ENCODE measurements at regions not wholly inside any gene's neighbourhood (a gene's known extent, or its start where the extent isn't known, plus 50 kb on each side); places are given as distances from the start of the nearest gene placed in this dataset.

- Histone ChIP-seq H3K4me2 (ENCODE audit: low read length) (no peak overlapping the region), H3K27ac (ENCODE audit: low read depth, low read length, poor library complexity, severe bottlenecking) (no peak overlapping the region), H3K4me3 (ENCODE audit: low read depth, low read length, poor library complexity, severe bottlenecking) (no peak overlapping the region), H3F3A (ENCODE audit: insufficient read depth, low read length) (no peaks in the 10 kb centered on the region), H3K36me3 (ENCODE audit: insufficient read depth, low read length) (no peaks in the 10 kb centered on the region), H2AFZ (ENCODE audit: low read length) (no peak overlapping the region), H3K9me3 (ENCODE audit: low read length) (no peaks in the 10 kb centered on the region), H3K9ac (ENCODE audit: low read length) (no peak overlapping the region), H4K20me1 (ENCODE audit: insufficient read depth, low read length) (no peaks in the 10 kb centered on the region), H3K27me3 (ENCODE audit: insufficient read depth, low read length) (no peaks in the 10 kb centered on the region), H3K4me1 (ENCODE audit: insufficient read depth, low read length, severe bottlenecking) (no peaks in the 10 kb centered on the region), H3K79me2 (ENCODE audit: insufficient read depth, low read length) (no peaks in the 10 kb centered on the region), H3K9me2 (ENCODE audit: low read depth, low read length) (no peaks in the 10 kb centered on the region)
- TF ChIP-seq CTCF (IDR thresholded peaks at IDR 0.05; ENCODE audit: low read length), result no peak
- TF ChIP-seq EZH2 (IDR thresholded peaks at IDR 0.05; ENCODE audit: borderline replicate concordance, low read length), result no peak
These were observed 118.8 kb upstream of the CTAGE1 start for GRCh38 chr18:22536558-22536957.

GRCh38 chr18:22538426-22538825 is 120.7 kb upstream of the CTAGE1 start:
- H3K27me3 ChIP-seq (ENCODE audit: insufficient read depth, low read length), result no peaks in the 10 kb centered on the region
- no peak for TF ChIP-seq EZH2 (IDR thresholded peaks at IDR 0.05; ENCODE audit: borderline replicate concordance, low read length)
- TF ChIP-seq CTCF (IDR thresholded peaks at IDR 0.05; ENCODE audit: low read length), result no peak
- H2AFZ ChIP-seq (ENCODE audit: low read length), result no peak overlapping the region

GRCh38 chr18:22539051-22539765 is 121.5 kb upstream of the CTAGE1 start:
- Histone ChIP-seq H4K20me1 (ENCODE audit: insufficient read depth, low read length) (no peaks in the 10 kb centered on the region), H3K9ac (ENCODE audit: low read length) (no peak overlapping the region), H3K79me2 (ENCODE audit: insufficient read depth, low read length) (no peaks in the 10 kb centered on the region), H3K4me3 (ENCODE audit: low read depth, low read length, poor library complexity, severe bottlenecking) (no peak overlapping the region), H3K9me3 (ENCODE audit: low read length) (no peaks in the 10 kb centered on the region), H3K27me3 (ENCODE audit: insufficient read depth, low read length) (no peaks in the 10 kb centered on the region), H3K27ac (ENCODE audit: low read depth, low read length, poor library complexity, severe bottlenecking) (no peak overlapping the region), H3K4me2 (ENCODE audit: low read length) (no peak overlapping the region), H2AFZ (ENCODE audit: low read length) (no peak overlapping the region), H3K9me2 (ENCODE audit: low read depth, low read length) (no peaks in the 10 kb centered on the region), H3F3A (ENCODE audit: insufficient read depth, low read length) (no peaks in the 10 kb centered on the region), H3K4me1 (ENCODE audit: insufficient read depth, low read length, severe bottlenecking) (no peaks in the 10 kb centered on the region), H3K36me3 (ENCODE audit: insufficient read depth, low read length) (no peaks in the 10 kb centered on the region)
- TF ChIP-seq EZH2 (IDR thresholded peaks at IDR 0.05; ENCODE audit: borderline replicate concordance, low read length), result no peak
- TF ChIP-seq CTCF (IDR thresholded peaks at IDR 0.05; ENCODE audit: low read length), result no peak

More at GRCh38 chr18:22538426-22538825, 120.7 kb upstream of the CTAGE1 start:
- Histone ChIP-seq H3K9ac (ENCODE audit: low read length) (no peak overlapping the region), H3K9me2 (ENCODE audit: low read depth, low read length) (no peaks in the 10 kb centered on the region), H3K4me2 (ENCODE audit: low read length) (no peak overlapping the region), H4K20me1 (ENCODE audit: insufficient read depth, low read length) (no peaks in the 10 kb centered on the region), H3K27ac (ENCODE audit: low read depth, low read length, poor library complexity, severe bottlenecking) (no peak overlapping the region), H3K79me2 (ENCODE audit: insufficient read depth, low read length) (no peaks in the 10 kb centered on the region), H3K4me3 (ENCODE audit: low read depth, low read length, poor library complexity, severe bottlenecking) (no peak overlapping the region), H3K4me1 (ENCODE audit: insufficient read depth, low read length, severe bottlenecking) (no peaks in the 10 kb centered on the region), H3K9me3 (ENCODE audit: low read length) (no peaks in the 10 kb centered on the region), H3K36me3 (ENCODE audit: insufficient read depth, low read length) (no peaks in the 10 kb centered on the region), H3F3A (ENCODE audit: insufficient read depth, low read length) (no peaks in the 10 kb centered on the region)
